Glomerular endothelial cell (primary cell): ENCODE measurements at regions not wholly inside any gene's neighbourhood (a gene's known extent, or its start where the extent isn't known, plus 50 kb on each side); places are given as distances from the start of the nearest gene placed in this dataset.
"Not testable (repeated sequence)": the region's sequence is repeated elsewhere in the genome, so short reads cannot be mapped to it uniquely, and the experiment has no call there.

Experiments
- DNase-seq: peaks from one replicate; pipeline ENCODE4 v3.0.0-alpha.2; 2011; ENCODE audit warnings: low read depth, low spot score; ENCODE audit errors: extremely low read depth

- no peak for DNase-seq
Observed at GRCh38 chr1:80170811-80171485, 1164.4 kb upstream of the ADGRL4 start.

GRCh38 chr1:80164150-80164549 lies 1157.6 kb upstream of the ADGRL4 start:
- no peak for DNase-seq

- no peak for DNase-seq
Observed at GRCh38 chr1:80163686-80164085, 1157.2 kb upstream of the ADGRL4 start.

- DNase-seq, result no peak
Observed at GRCh38 chr1:80158771-80159170, 1152.2 kb upstream of the ADGRL4 start.

GRCh38 chr1:80158266-80158665 lies 1151.7 kb upstream of the ADGRL4 start:
- no peak for DNase-seq

- DNase-seq, result no peak
Observed at GRCh38 chr1:80155371-80155770, 1148.8 kb upstream of the ADGRL4 start.

GRCh38 chr1:80154176-80154575 lies 1147.6 kb upstream of the ADGRL4 start:
- DNase-seq, result no peak

GRCh38 chr1:80153762-80154161 lies 1147.2 kb upstream of the ADGRL4 start:
- DNase-seq, result no peak

- no peak for DNase-seq
Observed at GRCh38 chr1:80143361-80143760, 1136.8 kb upstream of the ADGRL4 start.

- DNase-seq, result not testable (repeated sequence)
Observed at GRCh38 chr1:80137946-80138602, 1131.5 kb upstream of the ADGRL4 start.

- no peak for DNase-seq
Observed at GRCh38 chr1:80113168-80114038, 1106.9 kb upstream of the ADGRL4 start.

- no peak for DNase-seq
Observed at GRCh38 chr1:80101159-80101558, 1094.6 kb upstream of the ADGRL4 start.

GRCh38 chr1:80099713-80100112 lies 1093.2 kb upstream of the ADGRL4 start:
- no peak for DNase-seq

- no peak for DNase-seq
Observed at GRCh38 chr1:80085067-80085466, 1078.5 kb upstream of the ADGRL4 start.

- no peak for DNase-seq
Observed at GRCh38 chr1:80083892-80084291, 1077.4 kb upstream of the ADGRL4 start.

- no peak for DNase-seq
Observed at GRCh38 chr1:80076469-80076868, 1069.9 kb upstream of the ADGRL4 start.

- DNase-seq, result no peak
Observed at GRCh38 chr1:80075351-80075750, 1068.8 kb upstream of the ADGRL4 start.

- DNase-seq, result no peak
Observed at GRCh38 chr1:80072563-80072962, 1066.0 kb upstream of the ADGRL4 start.

- DNase-seq, result no peak
Observed at GRCh38 chr1:80066060-80066459, 1059.5 kb upstream of the ADGRL4 start.

- DNase-seq, result no peak
Observed at GRCh38 chr1:80064524-80064923, 1058.0 kb upstream of the ADGRL4 start.

- no peak for DNase-seq
Observed at GRCh38 chr1:80059940-80060339, 1053.4 kb upstream of the ADGRL4 start.

GRCh38 chr1:80056179-80056578 lies 1049.6 kb upstream of the ADGRL4 start:
- no peak for DNase-seq
